DND-41 (cell line): ENCODE measurements at regions not wholly inside any gene's neighbourhood (a gene's known extent, or its start where the extent isn't known, plus 50 kb on each side); places are given as distances from the start of the nearest gene placed in this dataset.

Experiments used
- ATAC-seq: fragments of 200-7000 bp; cut with Tn5 transposase; 3 replicates; pipeline ENCODE4 v1.9.1; 2021; ENCODE audit warnings: low read depth; ENCODE audit not compliant: insufficient read depth
- DNase-seq: peaks from one replicate; pipeline ENCODE4 v3.0.0-alpha.2; 2020
- H2AFZ ChIP-seq: 2 replicates; pipeline ENCODE4 v1.6.0; 2012; ENCODE audit warnings: low read depth, low read length
- H3K27ac ChIP-seq: 2 replicates; pipeline ENCODE4 v1.5.1; 2012; ENCODE audit warnings: low read length, inconsistent platforms
- H3K27me3 ChIP-seq: fragments of 200-600 bp; sonication (generic); 2 replicates; pipeline ENCODE4 v1.6.0; 2012; ENCODE audit warnings: low read length, mild to moderate bottlenecking, inconsistent platforms; ENCODE audit not compliant: insufficient read depth, poor library complexity
- H3K36me3 ChIP-seq: 2 replicates; pipeline ENCODE4 v1.5.1; 2012; ENCODE audit warnings: low read length, inconsistent platforms; ENCODE audit not compliant: insufficient read depth
- H3K4me1 ChIP-seq: 2 replicates; pipeline ENCODE4 v1.5.1; 2012; ENCODE audit warnings: mild to moderate bottlenecking, low read length; ENCODE audit not compliant: insufficient read depth
- H3K4me2 ChIP-seq: 2 replicates; pipeline ENCODE4 v1.6.0; 2012; ENCODE audit warnings: mild to moderate bottlenecking, moderate library complexity, low read length, inconsistent platforms; ENCODE audit not compliant: insufficient read depth
- H3K4me3 ChIP-seq, 2 experiments: fragments of 200-600 bp in 1 of 2; shearing (Covaris generic) in 1 of 2; 2 replicates each; pipeline ENCODE4 v1.5.1; 2012 to 2016; ENCODE audit warnings: inconsistent platforms in 2 of 2, low read length in 2 of 2, mild to moderate bottlenecking in 2 of 2, low read depth in 1 of 2, moderate library complexity in 1 of 2
- H3K79me2 ChIP-seq: 2 replicates; pipeline ENCODE4 v1.6.0; 2012; ENCODE audit warnings: low read length, inconsistent platforms; ENCODE audit not compliant: insufficient read depth
- H3K9ac ChIP-seq: 2 replicates; pipeline ENCODE4 v1.6.0; 2012; ENCODE audit warnings: low read depth, mild to moderate bottlenecking, inconsistent platforms, low read length, moderate library complexity
- H3K9me3 ChIP-seq: 2 replicates; pipeline ENCODE4 v1.5.1; 2012; ENCODE audit warnings: low read length, moderate library complexity, mild to moderate bottlenecking, inconsistent platforms; ENCODE audit not compliant: insufficient read depth, severe bottlenecking
- H4K20me1 ChIP-seq: 2 replicates; pipeline ENCODE4 v1.6.0; 2012; ENCODE audit warnings: low read length; ENCODE audit not compliant: insufficient read depth
- EZH2 ChIP-seq: IDR thresholded peaks from 3 replicates; pipeline ENCODE4 v1.6.1; 2012; ENCODE audit warnings: borderline replicate concordance, low read depth, mild to moderate bottlenecking, moderate library complexity, low read length, inconsistent platforms; ENCODE audit not compliant: severe bottlenecking
- TF ChIP-seq, protein P1 (sequence below): IDR thresholded peaks from 2 replicates; pipeline ENCODE4 v1.5.1; 2012; ENCODE audit warnings: borderline replicate concordance, low read length, moderate library complexity, mild to moderate bottlenecking; ENCODE audit not compliant: poor library complexity, severe bottlenecking; ENCODE audit errors: extremely low read depth

DNA sequence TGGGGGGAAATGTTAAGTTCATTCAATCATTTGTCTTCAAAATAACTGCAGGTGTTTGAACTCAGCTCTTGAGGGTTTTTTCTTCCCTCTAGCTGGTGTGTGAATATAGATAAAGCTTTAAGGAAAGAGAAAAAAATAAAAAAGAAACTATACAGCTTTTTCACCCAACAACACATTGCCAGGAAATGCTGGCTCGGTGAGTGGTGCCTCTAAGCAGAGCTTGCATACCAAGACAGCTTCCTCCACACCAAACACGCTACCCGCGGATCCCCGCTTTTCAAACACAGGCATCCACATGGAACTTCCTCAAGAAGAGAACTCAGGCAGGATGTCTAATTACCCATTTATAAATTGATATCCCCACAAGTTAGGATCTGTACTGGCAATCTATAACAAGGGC, 69.8 kb upstream of the TANK start:
- no peak for TF ChIP-seq EZH2
- TF ChIP-seq, protein P1, sequence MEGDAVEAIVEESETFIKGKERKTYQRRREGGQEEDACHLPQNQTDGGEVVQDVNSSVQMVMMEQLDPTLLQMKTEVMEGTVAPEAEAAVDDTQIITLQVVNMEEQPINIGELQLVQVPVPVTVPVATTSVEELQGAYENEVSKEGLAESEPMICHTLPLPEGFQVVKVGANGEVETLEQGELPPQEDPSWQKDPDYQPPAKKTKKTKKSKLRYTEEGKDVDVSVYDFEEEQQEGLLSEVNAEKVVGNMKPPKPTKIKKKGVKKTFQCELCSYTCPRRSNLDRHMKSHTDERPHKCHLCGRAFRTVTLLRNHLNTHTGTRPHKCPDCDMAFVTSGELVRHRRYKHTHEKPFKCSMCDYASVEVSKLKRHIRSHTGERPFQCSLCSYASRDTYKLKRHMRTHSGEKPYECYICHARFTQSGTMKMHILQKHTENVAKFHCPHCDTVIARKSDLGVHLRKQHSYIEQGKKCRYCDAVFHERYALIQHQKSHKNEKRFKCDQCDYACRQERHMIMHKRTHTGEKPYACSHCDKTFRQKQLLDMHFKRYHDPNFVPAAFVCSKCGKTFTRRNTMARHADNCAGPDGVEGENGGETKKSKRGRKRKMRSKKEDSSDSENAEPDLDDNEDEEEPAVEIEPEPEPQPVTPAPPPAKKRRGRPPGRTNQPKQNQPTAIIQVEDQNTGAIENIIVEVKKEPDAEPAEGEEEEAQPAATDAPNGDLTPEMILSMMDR = no peak
- DNase-seq (peak; percentile 68), ATAC-seq (peak; percentile 93)
- Histone ChIP-seq H3K79me2 (no peaks in the 10 kb centered on the region), H3K36me3 (no peaks in the 10 kb centered on the region), H2AFZ (peak overlapping the region; percentile 86), H3K27ac (peak overlapping the region; percentile 90), H3K9me3 (no peaks in the 10 kb centered on the region), H3K4me1 (peaks cover 56% of the 10 kb centered on the region), H3K9ac (peak overlapping the region; percentile 49), H4K20me1 (no peaks in the 10 kb centered on the region), H3K4me2 (peak overlapping the region; percentile 56), H3K4me3 (peak overlapping the region in 1 of 2 experiments; percentile 41; a peak in 2 of 4 replicates), H3K27me3 (no peaks in the 10 kb centered on the region)

DNA sequence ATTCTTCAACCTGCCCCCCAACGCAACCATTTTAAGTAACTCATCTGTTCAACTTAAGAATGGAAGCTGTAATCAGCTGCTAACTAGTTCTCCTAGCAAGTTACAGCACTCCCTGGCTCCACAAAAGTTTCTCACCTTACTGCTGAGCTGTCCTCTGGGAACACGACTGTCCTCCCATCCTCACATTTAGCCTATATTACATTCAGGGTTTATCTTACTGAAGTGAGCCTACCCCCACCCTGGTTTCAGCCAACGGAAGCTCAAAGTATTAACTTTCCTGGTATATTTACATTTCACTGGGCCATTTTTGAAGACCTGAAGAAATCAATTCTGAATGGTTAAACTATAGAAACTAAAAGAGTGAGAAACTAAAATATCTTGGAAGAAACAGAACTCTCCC, 64.9 kb upstream of the TANK start:
- no peak overlapping the region for H3K4me3 ChIP-seq
- H3K4me1 ChIP-seq = peaks cover 38% of the 10 kb centered on the region
- no peaks in the 10 kb centered on the region for H3K36me3 ChIP-seq
- no peaks in the 10 kb centered on the region for H3K9me3 ChIP-seq
- H3K27me3 ChIP-seq = no peaks in the 10 kb centered on the region
- 0 out of 2 replicates have a peak overlapping the region, but pooled peaks have one; percentile 2 for H2AFZ ChIP-seq
- H3K4me2 ChIP-seq = no peak overlapping the region
- no peak overlapping the region for H3K9ac ChIP-seq
- H4K20me1 ChIP-seq = no peaks in the 10 kb centered on the region
- DNase-seq (no peak), ATAC-seq (no peak)
- no peaks in the 10 kb centered on the region for H3K79me2 ChIP-seq
- no peak overlapping the region for H3K27ac ChIP-seq
- TF ChIP-seq, protein P1 = no peak
- no peak for TF ChIP-seq EZH2

DNA sequence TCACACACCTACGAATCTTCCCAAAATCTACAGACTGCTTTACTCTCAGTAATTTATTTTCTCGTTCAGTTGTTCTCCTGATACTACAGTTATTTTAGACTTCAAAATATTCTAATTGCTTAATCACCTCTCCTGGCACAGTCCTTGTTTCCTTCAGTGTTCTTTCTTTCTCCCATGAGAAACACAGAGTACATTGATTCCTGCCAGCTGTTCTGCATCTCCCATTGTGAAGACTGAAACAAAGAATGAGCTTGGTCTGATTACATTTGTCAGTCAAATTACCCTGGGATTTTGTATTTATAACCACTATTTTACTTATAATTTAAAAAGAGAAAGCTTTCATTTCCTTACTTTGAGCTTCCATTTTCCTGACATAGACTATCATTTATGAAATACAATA, 63.9 kb upstream of the TANK start:
- Histone ChIP-seq H3K27ac (no peak overlapping the region), H3K79me2 (no peaks in the 10 kb centered on the region), H4K20me1 (no peaks in the 10 kb centered on the region), H3K4me1 (peaks cover 38% of the 10 kb centered on the region), H3K36me3 (no peaks in the 10 kb centered on the region), H3K9ac (no peak overlapping the region), H3K4me3 (no peak overlapping the region), H2AFZ (no peak overlapping the region), H3K4me2 (no peak overlapping the region), H3K9me3 (no peaks in the 10 kb centered on the region), H3K27me3 (no peaks in the 10 kb centered on the region)
- DNase-seq (no peak), ATAC-seq (no peak)
- TF ChIP-seq EZH2 = no peak
- TF ChIP-seq, protein P1 = no peak

DNA sequence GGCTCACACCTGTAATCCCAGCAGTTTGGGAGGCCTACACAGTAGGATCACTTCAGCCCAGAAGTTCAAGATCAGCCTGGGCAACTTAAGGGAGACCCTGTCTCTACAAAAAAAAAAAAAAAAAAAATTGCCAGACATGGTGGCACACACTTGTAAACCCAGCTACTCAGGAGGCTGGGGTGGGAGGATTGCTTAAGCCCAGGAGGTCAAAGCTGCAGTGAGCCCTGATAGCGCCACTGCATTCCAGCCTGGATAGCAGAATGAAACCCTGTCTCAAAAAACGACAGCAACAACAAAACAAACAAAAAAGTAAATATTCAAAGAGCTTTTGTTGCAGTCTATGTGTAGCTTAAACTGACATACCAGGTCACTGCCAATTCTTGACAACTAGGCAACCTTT, 63.1 kb upstream of the TANK start:
- Histone ChIP-seq H3K4me2 (no peak overlapping the region), H2AFZ (no peak overlapping the region), H3K36me3 (no peaks in the 10 kb centered on the region), H3K79me2 (no peaks in the 10 kb centered on the region), H4K20me1 (no peaks in the 10 kb centered on the region), H3K9me3 (no peaks in the 10 kb centered on the region), H3K4me3 (no peak overlapping the region), H3K9ac (no peak overlapping the region), H3K27me3 (no peaks in the 10 kb centered on the region), H3K27ac (no peak overlapping the region), H3K4me1 (peaks cover 40% of the 10 kb centered on the region)
- TF ChIP-seq EZH2 = no peak
- TF ChIP-seq, protein P1 = no peak
- ATAC-seq (no peak), DNase-seq (no peak)
